Left lung (tissue), 4 donors: ENCODE measurements at regions not wholly inside any gene's neighbourhood (a gene's known extent, or its start where the extent isn't known, plus 50 kb on each side); places are given as distances from the start of the nearest gene placed in this dataset.
"Not testable (repeated sequence)": the region's sequence is repeated elsewhere in the genome, so short reads cannot be mapped to it uniquely, and the experiment has no call there.

Source experiments
- ATAC-seq: fragments of 200-7000 bp; cut with Tn5 transposase; one replicate; pipeline ENCODE4 v1.9.1; 2020; ENCODE audit warnings: moderate library complexity
- DNase-seq, 4 donors: peaks; one replicate each; pipeline ENCODE4 v3.0.0-alpha.2; 2013 to 2020
- H3K27ac ChIP-seq, 2 donors: fragments of 200-600 bp; sonication (generic) in 1 of 2; one replicate each; pipeline versions ENCODE4 v1.5.0 to v1.8.0; 2020 to 2021
- H3K27me3 ChIP-seq, 2 donors: fragments of 200-600 bp; sonication (generic) in 1 of 2; one replicate each; pipeline versions ENCODE4 v1.5.0 to v1.8.0; 2020 to 2021
- H3K36me3 ChIP-seq, 2 donors: fragments of 200-600 bp; sonication (generic) in 1 of 2; one replicate each; pipeline versions ENCODE4 v1.5.0 to v1.8.0; 2020 to 2021
- H3K4me1 ChIP-seq, 2 donors: fragments of 200-600 bp; one replicate each; pipeline ENCODE4 v1.8.0; 2021
- H3K4me3 ChIP-seq, 2 donors: fragments of 200-600 bp; sonication (generic) in 1 of 2; one replicate each; pipeline versions ENCODE4 v1.5.0 to v1.8.0; 2020 to 2021; ENCODE audit warnings: mild to moderate bottlenecking in 1 of 2
- H3K9me3 ChIP-seq, 2 donors: fragments of 200-600 bp; sonication (generic) in 1 of 2; one replicate each; pipeline versions ENCODE4 v1.5.0 to v1.8.0; 2020 to 2021
- intact Hi-C, 2 donors: fragments of 100-400 bp; cut with DNase I; formaldehyde crosslinking; loops; one replicate each; pipeline versions ENCODE4 v1.11.2 to v1.14.2; 2022
- TF ChIP-seq, protein P1 (sequence below), 2 donors: fragments of 200-600 bp; sonication (generic) in 1 of 2; IDR thresholded peaks; one replicate each; pipeline versions ENCODE4 v1.5.0 to v1.8.0; 2021; ENCODE audit warnings: antibody characterized with exemption in 2 of 2
- donor health status: DM: no; HTN: yes; CAD: no.
- donor health status: DM: no; HTN: no; CAD: no.

DNA sequence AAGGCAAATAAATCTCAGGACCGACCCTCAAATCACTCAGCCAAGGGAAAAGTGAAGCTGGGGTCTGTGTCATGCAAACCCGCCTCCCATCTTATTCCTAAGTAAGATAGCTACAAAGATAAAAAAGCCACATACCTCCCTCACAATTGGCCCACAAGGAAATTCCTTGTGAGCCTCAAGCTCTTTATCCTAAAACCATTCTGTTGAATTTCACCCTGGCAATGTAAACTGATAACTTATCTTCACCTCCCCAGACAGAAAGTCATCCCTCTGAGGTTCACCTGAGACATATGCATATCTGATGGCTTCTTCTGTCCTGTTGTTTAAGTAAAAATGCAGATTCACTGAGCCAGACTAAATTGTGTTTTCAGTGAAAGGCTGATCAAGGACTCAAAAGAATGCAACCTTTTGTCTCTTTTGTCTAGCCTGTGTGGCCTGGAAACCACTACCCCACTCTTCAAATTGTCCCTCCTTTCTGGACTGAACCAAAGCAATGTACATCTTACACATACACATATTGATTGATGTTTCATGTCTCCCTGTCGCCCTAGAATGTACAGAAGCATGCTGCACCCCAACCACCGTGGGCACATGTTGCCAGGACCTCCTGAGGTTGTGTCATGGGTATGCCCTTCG is 91.3 kb downstream of the MFAP3L start:
- H3K4me1 ChIP-seq = no peaks in the 10 kb centered on the region
- intact Hi-C loops = no loop called here
- TF ChIP-seq, protein P1, sequence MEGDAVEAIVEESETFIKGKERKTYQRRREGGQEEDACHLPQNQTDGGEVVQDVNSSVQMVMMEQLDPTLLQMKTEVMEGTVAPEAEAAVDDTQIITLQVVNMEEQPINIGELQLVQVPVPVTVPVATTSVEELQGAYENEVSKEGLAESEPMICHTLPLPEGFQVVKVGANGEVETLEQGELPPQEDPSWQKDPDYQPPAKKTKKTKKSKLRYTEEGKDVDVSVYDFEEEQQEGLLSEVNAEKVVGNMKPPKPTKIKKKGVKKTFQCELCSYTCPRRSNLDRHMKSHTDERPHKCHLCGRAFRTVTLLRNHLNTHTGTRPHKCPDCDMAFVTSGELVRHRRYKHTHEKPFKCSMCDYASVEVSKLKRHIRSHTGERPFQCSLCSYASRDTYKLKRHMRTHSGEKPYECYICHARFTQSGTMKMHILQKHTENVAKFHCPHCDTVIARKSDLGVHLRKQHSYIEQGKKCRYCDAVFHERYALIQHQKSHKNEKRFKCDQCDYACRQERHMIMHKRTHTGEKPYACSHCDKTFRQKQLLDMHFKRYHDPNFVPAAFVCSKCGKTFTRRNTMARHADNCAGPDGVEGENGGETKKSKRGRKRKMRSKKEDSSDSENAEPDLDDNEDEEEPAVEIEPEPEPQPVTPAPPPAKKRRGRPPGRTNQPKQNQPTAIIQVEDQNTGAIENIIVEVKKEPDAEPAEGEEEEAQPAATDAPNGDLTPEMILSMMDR (IDR thresholded peaks at IDR 0.05) = no peak
- DNase-seq (no peak), ATAC-seq (no peak)
- H3K9me3 ChIP-seq = no peaks in the 10 kb centered on the region
- no peaks in the 10 kb centered on the region for H3K27me3 ChIP-seq
- no peak overlapping the region for H3K27ac ChIP-seq
- H3K4me3 ChIP-seq = no peak overlapping the region
- H3K36me3 ChIP-seq = no peaks in the 10 kb centered on the region

DNA sequence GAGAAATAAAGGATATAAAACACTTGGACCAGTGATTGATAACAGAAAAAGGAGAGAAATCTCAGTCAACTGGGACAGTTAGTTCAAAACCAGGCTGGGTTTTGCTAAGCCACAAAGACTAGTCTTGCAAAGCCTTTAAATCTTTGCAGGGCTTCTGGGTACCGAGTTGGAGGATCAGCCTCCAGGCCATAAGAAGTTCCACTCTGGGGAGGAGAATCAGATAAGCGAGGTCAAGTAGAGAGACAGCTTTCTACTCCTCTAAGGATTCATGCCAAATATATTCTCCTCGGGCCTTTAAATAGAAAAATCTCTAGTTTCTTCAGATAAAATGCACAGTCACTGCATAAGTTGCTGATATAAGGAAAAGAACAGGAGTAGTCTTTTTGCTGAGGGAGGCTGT is 92.7 kb downstream of the MFAP3L start:
- Histone ChIP-seq H3K9me3 (no peaks in the 10 kb centered on the region), H3K27ac (no peak overlapping the region), H3K36me3 (no peaks in the 10 kb centered on the region), H3K4me3 (no peak overlapping the region), H3K4me1 (no peaks in the 10 kb centered on the region), H3K27me3 (no peaks in the 10 kb centered on the region)
- TF ChIP-seq, protein P1 (IDR thresholded peaks at IDR 0.05) = no peak
- intact Hi-C loops = no loop called here
- ATAC-seq (no peak), DNase-seq (no peak)

DNA sequence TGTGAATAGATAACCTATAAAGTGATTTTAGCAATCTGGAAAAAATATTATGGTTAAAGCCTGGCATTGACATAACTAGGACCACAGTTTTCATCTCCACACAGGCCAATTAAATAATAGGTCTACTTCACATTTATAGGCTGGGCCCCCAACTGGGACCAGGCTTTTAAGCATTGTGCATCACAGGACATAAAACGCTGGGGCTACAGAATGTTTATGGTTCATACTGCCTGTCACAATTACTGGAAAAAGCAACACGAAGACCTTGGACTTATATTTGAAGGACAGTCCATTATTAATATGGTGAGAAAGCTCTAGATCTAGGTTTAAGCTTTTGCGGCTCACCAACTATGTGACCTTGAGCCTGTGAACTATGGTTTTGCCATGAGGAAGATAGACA is 94.2 kb downstream of the MFAP3L start:
- Histone ChIP-seq H3K27ac (no peak overlapping the region), H3K27me3 (no peaks in the 10 kb centered on the region), H3K4me1 (no peaks in the 10 kb centered on the region), H3K9me3 (no peaks in the 10 kb centered on the region), H3K36me3 (no peaks in the 10 kb centered on the region), H3K4me3 (no peak overlapping the region)
- no peak for DNase-seq
- intact Hi-C loops = no loop called here
- TF ChIP-seq, protein P1 (IDR thresholded peaks at IDR 0.05) = no peak
- ATAC-seq = no peak

DNA sequence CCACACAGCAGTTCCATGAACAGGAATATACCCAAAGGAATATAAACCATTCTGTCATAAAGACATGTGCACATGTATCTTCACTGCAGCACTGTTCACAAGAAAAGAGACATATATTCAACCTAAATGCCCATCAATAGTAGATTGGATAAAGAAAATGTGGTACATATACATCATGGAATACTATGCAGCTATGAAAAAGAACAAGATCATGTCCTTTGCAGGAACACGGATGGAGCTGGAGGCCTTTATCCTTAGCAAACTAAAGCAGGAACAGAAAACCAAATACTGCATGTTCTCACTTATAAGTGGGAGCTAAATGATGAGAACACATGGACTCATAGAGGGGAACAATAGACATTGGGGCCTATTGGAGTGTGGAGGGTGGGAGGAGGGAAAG is 95.4 kb downstream of the MFAP3L start:
- H3K4me3 ChIP-seq, H3K27me3 ChIP-seq, H3K9me3 ChIP-seq, H3K36me3 ChIP-seq, H3K4me1 ChIP-seq, DNase-seq, intact Hi-C loops, H3K27ac ChIP-seq, ATAC-seq: not testable (repeated sequence)

GRCh38 chr4:169927280-169927679 is 98.9 kb downstream of the MFAP3L start:
- ATAC-seq = no peak
- no peaks in the 10 kb centered on the region for H3K9me3 ChIP-seq
- intact Hi-C loops = no loop called here
- H3K4me3 ChIP-seq = no peak overlapping the region
- no peak for DNase-seq
- no peaks in the 10 kb centered on the region for H3K27me3 ChIP-seq
- no peak overlapping the region for H3K27ac ChIP-seq
- H3K4me1 ChIP-seq = no peaks in the 10 kb centered on the region
- TF ChIP-seq, protein P1 (IDR thresholded peaks at IDR 0.05) = no peak
- no peaks in the 10 kb centered on the region for H3K36me3 ChIP-seq

DNA sequence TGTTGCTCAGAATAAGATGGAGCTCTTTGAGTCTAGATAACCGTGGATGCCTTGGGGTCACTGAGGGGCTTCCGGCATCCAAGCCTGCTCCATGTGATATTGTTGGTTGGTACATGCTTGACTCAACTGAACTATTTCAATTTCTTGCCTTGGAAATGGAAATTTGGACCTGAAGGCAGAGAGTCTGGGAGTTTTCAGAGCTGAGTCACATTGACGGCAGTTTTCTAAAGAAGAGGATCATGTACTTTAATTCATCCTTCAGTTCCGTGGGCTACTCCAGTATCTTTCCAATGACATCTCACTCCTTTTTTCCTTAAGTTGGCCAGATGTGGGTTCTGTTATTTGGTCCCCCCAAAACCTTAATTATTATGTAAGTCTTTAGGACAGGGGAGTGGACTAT is 100.5 kb downstream of the MFAP3L start:
- H3K9me3 ChIP-seq = no peaks in the 10 kb centered on the region

More for the DNA sequence above, 100.5 kb downstream of the MFAP3L start:
- Histone ChIP-seq H3K4me3 (no peak overlapping the region), H3K36me3 (no peaks in the 10 kb centered on the region), H3K4me1 (no peaks in the 10 kb centered on the region), H3K27ac (no peak overlapping the region), H3K27me3 (no peaks in the 10 kb centered on the region)
- TF ChIP-seq, protein P1 (IDR thresholded peaks at IDR 0.05) = no peak
- ATAC-seq (no peak), DNase-seq (no peak)
- intact Hi-C loops = no loop called here
